ENCODE measurements at regions not wholly inside any gene's neighbourhood (a gene's known extent, or its start where the extent isn't known, plus 50 kb on each side); places are given as distances from the start of the nearest gene placed in this dataset.

GRCh38 chr3:88209356-88209755, 59.6 kb downstream of the C3orf38 start:
- Histone ChIP-seq H3K9me3 (no peaks in the 10 kb centered on the region), H3K27me3 (ENCODE audit: insufficient read depth) (peaks cover 39% of the 10 kb centered on the region), H4K20me1 (ENCODE audit: insufficient read depth) (no peaks in the 10 kb centered on the region), H3K9me2 (no peaks in the 10 kb centered on the region), H3K4me2 (no peak overlapping the region), H3K27ac (ENCODE audit: low read depth in 2 of 2, low read length in 1 of 2) (no peak overlapping the region), H3F3A (replicated peaks; ENCODE audit: insufficient read depth) (no peaks in the 10 kb centered on the region), H3K4me3 (ENCODE audit: low read depth in 2 of 2, low read length in 1 of 2) (no peak overlapping the region), H3K79me2 (ENCODE audit: insufficient read depth) (no peaks in the 10 kb centered on the region), H3K36me3 (replicated peaks in 1 of 2; ENCODE audit: control insufficient read depth in 1 of 2, insufficient read depth in 2 of 2, low read length in 1 of 2) (no peaks in the 10 kb centered on the region), H2AFZ (ENCODE audit: low read depth) (no peak overlapping the region), H3K9ac (no peak overlapping the region), H3K4me1 (ENCODE audit: control insufficient read depth in 1 of 2, insufficient read depth in 2 of 2, low read depth in 1 of 2, low read length in 1 of 2) (no peaks in the 10 kb centered on the region)
- POLR2A ChIA-PET, result no interaction called here
- CTCF ChIA-PET, result interaction anchor here (1.5 to 3.3 kb wide), 2 partner anchors 10 to 15 kb away, joined by 3 to 12 read pairs; no protein-coding TSS in a partner anchor
- no peak for DNase-seq
- TF ChIP-seq GABPA (IDR thresholded peaks at IDR 0.05; ENCODE audit: low read depth) (no peak), POLR2AphosphoS5 (IDR thresholded peaks at IDR 0.05; ENCODE audit: low read depth, low read length) (no peak), FOSL2 (IDR thresholded peaks at IDR 0.05; ENCODE audit: borderline replicate concordance, low read depth) (no peak), NRF1 (IDR thresholded peaks at IDR 0.05; ENCODE audit: low read depth, low read length) (no peak), USF2 (IDR thresholded peaks at IDR 0.05; ENCODE audit: borderline replicate concordance, low read depth, low read length) (no peak)

DNA sequence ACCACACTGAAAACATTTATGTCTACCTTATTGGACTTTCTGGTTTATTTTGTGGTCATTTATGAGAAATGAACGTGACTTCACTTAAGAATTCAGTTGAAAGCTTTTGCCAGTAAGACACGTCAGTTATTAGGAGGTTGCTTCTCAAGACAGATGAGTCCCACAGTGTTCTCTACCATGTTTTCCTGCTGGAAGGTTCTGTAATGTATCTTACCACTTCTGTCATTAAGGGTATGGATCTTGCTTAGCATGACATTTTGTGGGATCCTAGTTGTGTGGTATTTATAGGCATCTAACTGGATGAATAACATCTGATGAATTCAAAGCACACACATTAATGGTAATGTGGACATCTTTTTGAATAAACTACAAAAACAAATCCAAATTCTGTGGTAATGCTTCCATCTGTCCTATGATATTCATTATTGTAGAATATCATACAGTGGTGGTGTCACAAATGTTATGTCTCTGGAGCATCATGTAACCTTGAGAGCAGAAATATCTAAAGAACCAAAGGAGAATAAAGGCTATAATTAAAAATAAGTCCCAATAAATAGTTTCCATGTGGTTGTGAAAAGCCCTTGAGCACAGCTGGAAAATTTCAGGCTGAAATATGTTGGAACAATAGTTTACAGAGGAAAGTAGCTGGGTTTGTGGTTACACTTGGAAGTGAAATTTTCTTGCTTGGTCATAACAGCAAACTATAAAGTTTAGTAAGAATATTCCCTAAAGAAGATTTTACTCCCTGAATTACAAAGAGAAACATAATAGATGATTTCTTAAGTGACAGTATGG, 61.5 kb downstream of the C3orf38 start:
- Histone ChIP-seq H3K4me3 (ENCODE audit: low read depth in 2 of 2, low read length in 1 of 2) (no peak overlapping the region), H3K4me1 (ENCODE audit: control insufficient read depth in 1 of 2, insufficient read depth in 2 of 2, low read depth in 1 of 2, low read length in 1 of 2) (no peaks in the 10 kb centered on the region), H3K79me2 (ENCODE audit: insufficient read depth) (no peaks in the 10 kb centered on the region), H3K9me2 (no peaks in the 10 kb centered on the region), H3K27ac (ENCODE audit: low read depth in 2 of 2, low read length in 1 of 2) (no peak overlapping the region), H3K4me2 (no peak overlapping the region), H3F3A (replicated peaks; ENCODE audit: insufficient read depth) (no peaks in the 10 kb centered on the region), H4K20me1 (ENCODE audit: insufficient read depth) (no peaks in the 10 kb centered on the region), H3K9me3 (no peaks in the 10 kb centered on the region), H3K36me3 (replicated peaks in 1 of 2; ENCODE audit: control insufficient read depth in 1 of 2, insufficient read depth in 2 of 2, low read length in 1 of 2) (no peaks in the 10 kb centered on the region), H3K27me3 (ENCODE audit: insufficient read depth) (peaks cover 26% of the 10 kb centered on the region; the same call in 1 of the 2 replicates), H2AFZ (ENCODE audit: low read depth) (no peak overlapping the region), H3K9ac (no peak overlapping the region)
- no peak for DNase-seq
- 9% methylated on average over 2 of the region's 2 CpGs for WGBS (ENCODE audit: low lambda C conversion rate)
- ChIA-PET CTCF (interaction anchor here (3.3 kb wide), 1 partner anchor 8 kb away, joined by 12 read pairs; no protein-coding TSS in a partner anchor), POLR2A (no interaction called here)
- TF ChIP-seq NRF1 (IDR thresholded peaks at IDR 0.05; ENCODE audit: low read depth, low read length), result no peak
- TF ChIP-seq, protein P1, sequence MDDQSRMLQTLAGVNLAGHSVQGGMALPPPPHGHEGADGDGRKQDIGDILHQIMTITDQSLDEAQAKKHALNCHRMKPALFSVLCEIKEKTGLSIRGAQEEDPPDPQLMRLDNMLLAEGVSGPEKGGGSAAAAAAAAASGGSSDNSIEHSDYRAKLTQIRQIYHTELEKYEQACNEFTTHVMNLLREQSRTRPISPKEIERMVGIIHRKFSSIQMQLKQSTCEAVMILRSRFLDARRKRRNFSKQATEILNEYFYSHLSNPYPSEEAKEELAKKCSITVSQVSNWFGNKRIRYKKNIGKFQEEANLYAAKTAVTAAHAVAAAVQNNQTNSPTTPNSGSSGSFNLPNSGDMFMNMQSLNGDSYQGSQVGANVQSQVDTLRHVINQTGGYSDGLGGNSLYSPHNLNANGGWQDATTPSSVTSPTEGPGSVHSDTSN (IDR thresholded peaks at IDR 0.05), result no peak
- TF ChIP-seq FOSL2 (IDR thresholded peaks at IDR 0.05; ENCODE audit: borderline replicate concordance, low read depth), result no peak
- no peak for TF ChIP-seq EZH2phosphoT487 (IDR thresholded peaks at IDR 0.05; ENCODE audit: borderline replicate concordance, low read depth)
- no peak for TF ChIP-seq TAF1 (IDR thresholded peaks at IDR 0.05; ENCODE audit: borderline replicate concordance, low read depth, low read length)
